ENCODE measurements at regions not wholly inside any gene's neighbourhood (a gene's known extent, or its start where the extent isn't known, plus 50 kb on each side); places are given as distances from the start of the nearest gene placed in this dataset.
A peak's percentile ranks its signal among the peaks of the same experiment; 100 is the strongest.

- TF ChIP-seq POLR2A (IDR thresholded peaks at IDR 0.05; ENCODE audit: low read depth, low read length): no peak
- DNase-seq (ENCODE audit: insufficient read length, low spot score) (no peak), FAIRE-seq (peak; percentile 23)
These were observed 807.4 kb downstream of the TLE1 start for GRCh38 chr9:80881940-80882339.

GRCh38 chr9:80881320-80881719 is 808.0 kb downstream of the TLE1 start:
- FAIRE-seq (no peak), DNase-seq (ENCODE audit: insufficient read length, low spot score) (no peak)
- TF ChIP-seq POLR2A (IDR thresholded peaks at IDR 0.05; ENCODE audit: low read depth, low read length): no peak

- DNase-seq (ENCODE audit: insufficient read length, low spot score) (no peak), FAIRE-seq (peak; percentile 87)
- TF ChIP-seq POLR2A (IDR thresholded peaks at IDR 0.05; ENCODE audit: low read depth, low read length): no peak
These were observed 810.8 kb downstream of the TLE1 start for GRCh38 chr9:80878556-80878955.

- no peak for TF ChIP-seq POLR2A (IDR thresholded peaks at IDR 0.05; ENCODE audit: low read depth, low read length)
- DNase-seq (ENCODE audit: insufficient read length, low spot score) (no peak), FAIRE-seq (no peak)
These were observed 813.4 kb downstream of the TLE1 start for GRCh38 chr9:80875947-80876346.

- DNase-seq (ENCODE audit: insufficient read length, low spot score) (no peak), FAIRE-seq (peak; percentile 97)
- TF ChIP-seq POLR2A (IDR thresholded peaks at IDR 0.05; ENCODE audit: low read depth, low read length): no peak
These were observed 815.1 kb downstream of the TLE1 start for GRCh38 chr9:80874276-80874675.

GRCh38 chr9:80873861-80874260 is 815.5 kb downstream of the TLE1 start:
- DNase-seq (ENCODE audit: insufficient read length, low spot score): no peak
- no peak for FAIRE-seq
- no peak for TF ChIP-seq POLR2A (IDR thresholded peaks at IDR 0.05; ENCODE audit: low read depth, low read length)

- DNase-seq (ENCODE audit: insufficient read length, low spot score) (no peak), FAIRE-seq (no peak)
- no peak for TF ChIP-seq POLR2A (IDR thresholded peaks at IDR 0.05; ENCODE audit: low read depth, low read length)
These were observed 817.8 kb downstream of the TLE1 start for GRCh38 chr9:80871596-80871995.

GRCh38 chr9:80867731-80868130 is 821.6 kb downstream of the TLE1 start:
- FAIRE-seq: no peak
- TF ChIP-seq POLR2A (IDR thresholded peaks at IDR 0.05; ENCODE audit: low read depth, low read length): no peak
- no peak for DNase-seq (ENCODE audit: insufficient read length, low spot score)

- TF ChIP-seq POLR2A (IDR thresholded peaks at IDR 0.05; ENCODE audit: low read depth, low read length): no peak
- DNase-seq (ENCODE audit: insufficient read length, low spot score): no peak
- FAIRE-seq: peak; percentile 71
These were observed 822.6 kb downstream of the TLE1 start for GRCh38 chr9:80866576-80867227.

GRCh38 chr9:80866121-80866520 is 823.2 kb downstream of the TLE1 start:
- DNase-seq (ENCODE audit: insufficient read length, low spot score) (no peak), FAIRE-seq (no peak)
- no peak for TF ChIP-seq POLR2A (IDR thresholded peaks at IDR 0.05; ENCODE audit: low read depth, low read length)

GRCh38 chr9:80843028-80843427 is 846.3 kb downstream of the TLE1 start:
- no peak for FAIRE-seq
- no peak for TF ChIP-seq POLR2A (IDR thresholded peaks at IDR 0.05; ENCODE audit: low read depth, low read length)
- DNase-seq (ENCODE audit: insufficient read length, low spot score): no peak

- FAIRE-seq (peak; percentile 62), DNase-seq (ENCODE audit: insufficient read length, low spot score) (no peak)
- no peak for TF ChIP-seq POLR2A (IDR thresholded peaks at IDR 0.05; ENCODE audit: low read depth, low read length)
These were observed 847.0 kb downstream of the TLE1 start for GRCh38 chr9:80842389-80842788.

GRCh38 chr9:80841888-80842287 is 847.5 kb downstream of the TLE1 start:
- no peak for TF ChIP-seq POLR2A (IDR thresholded peaks at IDR 0.05; ENCODE audit: low read depth, low read length)
- no peak for DNase-seq (ENCODE audit: insufficient read length, low spot score)
- peak; percentile 38 for FAIRE-seq

- no peak for DNase-seq (ENCODE audit: insufficient read length, low spot score)
- peak; percentile 61 for FAIRE-seq
- no peak for TF ChIP-seq POLR2A (IDR thresholded peaks at IDR 0.05; ENCODE audit: low read depth, low read length)
These were observed 849.3 kb downstream of the TLE1 start for GRCh38 chr9:80839821-80840675.

GRCh38 chr9:80836013-80836412 is 853.3 kb downstream of the TLE1 start:
- no peak for TF ChIP-seq POLR2A (IDR thresholded peaks at IDR 0.05; ENCODE audit: low read depth, low read length)
- FAIRE-seq (no peak), DNase-seq (ENCODE audit: insufficient read length, low spot score) (no peak)

Data from H54 (cell line).